Panc1 (cell line): ENCODE measurements at regions not wholly inside any gene's neighbourhood (a gene's known extent, or its start where the extent isn't known, plus 50 kb on each side); places are given as distances from the start of the nearest gene placed in this dataset.

ENCODE experiments used
- POLR2AphosphoS5 ChIP-seq: IDR thresholded peaks from 2 replicates; pipeline ENCODE4 v1.6.1; 2012; ENCODE audit warnings: mild to moderate bottlenecking, low read depth, low read length, moderate library complexity
- REST ChIP-seq, 2 experiments: IDR thresholded peaks; 2 replicates each; pipeline ENCODE4 v1.6.1; 2011 to 2012; ENCODE audit warnings: low read depth in 2 of 2, control low read depth in 1 of 2, low read length in 1 of 2, mild to moderate bottlenecking in 1 of 2, moderate library complexity in 1 of 2; ENCODE audit not compliant: insufficient read depth in 1 of 2
- SIN3A ChIP-seq: IDR thresholded peaks from 2 replicates; pipeline ENCODE4 v1.6.1; 2012; ENCODE audit warnings: low read depth, mild to moderate bottlenecking, low read length, moderate library complexity, borderline replicate concordance; ENCODE audit not compliant: insufficient read depth
- TCF7L2 ChIP-seq: IDR thresholded peaks from 2 replicates; pipeline ENCODE4 v1.6.1; 2011; ENCODE audit warnings: mild to moderate bottlenecking, low read depth, low read length, inconsistent platforms
- TF ChIP-seq, protein P1 (sequence below): fragments of 450-650 bp; IDR thresholded peaks from 2 replicates; pipeline ENCODE4 v1.5.1; 2017; ENCODE audit warnings: mild to moderate bottlenecking

GRCh38 chr14:105938055-105938863 lies 411.9 kb downstream of the TMEM121 start:
- TF ChIP-seq, protein P1, sequence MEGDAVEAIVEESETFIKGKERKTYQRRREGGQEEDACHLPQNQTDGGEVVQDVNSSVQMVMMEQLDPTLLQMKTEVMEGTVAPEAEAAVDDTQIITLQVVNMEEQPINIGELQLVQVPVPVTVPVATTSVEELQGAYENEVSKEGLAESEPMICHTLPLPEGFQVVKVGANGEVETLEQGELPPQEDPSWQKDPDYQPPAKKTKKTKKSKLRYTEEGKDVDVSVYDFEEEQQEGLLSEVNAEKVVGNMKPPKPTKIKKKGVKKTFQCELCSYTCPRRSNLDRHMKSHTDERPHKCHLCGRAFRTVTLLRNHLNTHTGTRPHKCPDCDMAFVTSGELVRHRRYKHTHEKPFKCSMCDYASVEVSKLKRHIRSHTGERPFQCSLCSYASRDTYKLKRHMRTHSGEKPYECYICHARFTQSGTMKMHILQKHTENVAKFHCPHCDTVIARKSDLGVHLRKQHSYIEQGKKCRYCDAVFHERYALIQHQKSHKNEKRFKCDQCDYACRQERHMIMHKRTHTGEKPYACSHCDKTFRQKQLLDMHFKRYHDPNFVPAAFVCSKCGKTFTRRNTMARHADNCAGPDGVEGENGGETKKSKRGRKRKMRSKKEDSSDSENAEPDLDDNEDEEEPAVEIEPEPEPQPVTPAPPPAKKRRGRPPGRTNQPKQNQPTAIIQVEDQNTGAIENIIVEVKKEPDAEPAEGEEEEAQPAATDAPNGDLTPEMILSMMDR, result no peak
- TF ChIP-seq POLR2AphosphoS5 (no peak), SIN3A (no peak), REST (IDR thresholded peaks at IDR 0.05; ENCODE audit: insufficient read depth in 1 of 2, low read depth in 2 of 2, low read length in 1 of 2) (no peak), TCF7L2 (no peak)
